GM12874 (cell line): ENCODE measurements at regions not wholly inside any gene's neighbourhood (a gene's known extent, or its start where the extent isn't known, plus 50 kb on each side); places are given as distances from the start of the nearest gene placed in this dataset.

ENCODE experiments used
- TF ChIP-seq, protein P1 (sequence below): IDR thresholded peaks from 2 replicates; pipeline ENCODE4 v1.5.1; 2011; ENCODE audit warnings: low read depth, mild to moderate bottlenecking, control low read depth, low read length, moderate library complexity; ENCODE audit not compliant: insufficient read depth

DNA sequence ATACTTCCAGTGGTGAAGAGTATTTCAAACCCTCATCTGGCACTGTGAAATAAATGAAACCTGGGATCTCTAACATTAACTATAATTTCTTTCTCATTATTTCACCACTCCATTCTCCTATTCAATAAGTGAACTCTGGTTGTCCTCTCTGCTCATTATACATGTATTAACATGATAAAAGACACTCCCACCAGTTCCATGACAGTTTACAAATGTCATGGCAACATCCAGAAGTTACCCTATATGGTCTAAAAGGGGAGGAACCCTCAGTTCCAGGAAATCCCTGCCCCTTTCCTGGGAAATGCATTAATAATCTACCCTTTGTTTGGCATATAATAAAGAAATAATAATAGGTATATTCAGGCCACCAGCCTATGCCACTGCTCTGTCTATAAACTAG lies 62.7 kb upstream of the BRINP3 start:
- TF ChIP-seq, protein P1, sequence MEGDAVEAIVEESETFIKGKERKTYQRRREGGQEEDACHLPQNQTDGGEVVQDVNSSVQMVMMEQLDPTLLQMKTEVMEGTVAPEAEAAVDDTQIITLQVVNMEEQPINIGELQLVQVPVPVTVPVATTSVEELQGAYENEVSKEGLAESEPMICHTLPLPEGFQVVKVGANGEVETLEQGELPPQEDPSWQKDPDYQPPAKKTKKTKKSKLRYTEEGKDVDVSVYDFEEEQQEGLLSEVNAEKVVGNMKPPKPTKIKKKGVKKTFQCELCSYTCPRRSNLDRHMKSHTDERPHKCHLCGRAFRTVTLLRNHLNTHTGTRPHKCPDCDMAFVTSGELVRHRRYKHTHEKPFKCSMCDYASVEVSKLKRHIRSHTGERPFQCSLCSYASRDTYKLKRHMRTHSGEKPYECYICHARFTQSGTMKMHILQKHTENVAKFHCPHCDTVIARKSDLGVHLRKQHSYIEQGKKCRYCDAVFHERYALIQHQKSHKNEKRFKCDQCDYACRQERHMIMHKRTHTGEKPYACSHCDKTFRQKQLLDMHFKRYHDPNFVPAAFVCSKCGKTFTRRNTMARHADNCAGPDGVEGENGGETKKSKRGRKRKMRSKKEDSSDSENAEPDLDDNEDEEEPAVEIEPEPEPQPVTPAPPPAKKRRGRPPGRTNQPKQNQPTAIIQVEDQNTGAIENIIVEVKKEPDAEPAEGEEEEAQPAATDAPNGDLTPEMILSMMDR: no peak

DNA sequence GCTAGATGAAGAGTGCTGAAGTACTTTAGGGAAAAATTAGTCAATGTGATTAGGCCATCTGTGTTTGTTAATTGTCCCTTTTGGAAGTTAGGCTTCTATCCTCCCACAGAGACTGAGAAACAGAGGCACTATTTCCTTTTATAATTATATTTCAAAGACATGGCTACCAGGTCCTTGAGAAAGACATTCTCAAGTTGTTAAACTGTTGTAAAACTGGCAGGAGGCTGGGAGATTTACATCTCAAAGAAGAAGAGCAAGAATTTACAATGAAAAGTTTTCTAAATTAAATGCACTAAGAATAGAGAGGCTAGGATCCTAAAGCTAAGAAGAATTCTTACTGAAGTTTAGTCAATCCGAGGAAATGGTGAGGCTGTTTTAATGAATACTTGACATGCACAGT lies 74.0 kb upstream of the BRINP3 start:
- TF ChIP-seq, protein P1: no peak

DNA sequence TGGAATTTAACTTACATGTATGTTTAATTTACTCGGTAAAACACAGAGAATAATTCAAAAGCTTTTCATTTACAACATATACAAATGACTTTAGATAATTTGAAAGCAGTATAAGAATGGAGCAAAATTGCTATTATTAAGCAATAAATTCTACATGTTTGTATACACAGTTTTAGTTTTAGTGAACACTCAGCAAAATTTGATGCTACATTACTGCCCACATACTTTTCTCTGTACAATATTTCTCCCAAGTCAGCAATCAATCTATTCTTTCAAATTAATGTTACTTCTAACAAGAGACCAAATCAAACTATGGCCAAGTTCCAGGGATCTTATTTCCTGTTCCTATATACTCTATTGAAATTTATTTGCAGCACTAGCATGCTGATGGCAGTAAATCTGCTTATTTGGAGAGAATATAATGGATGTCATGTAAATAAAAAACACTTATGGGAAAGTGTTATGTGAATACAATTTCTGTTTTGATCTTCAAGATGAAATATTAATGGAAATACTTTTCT lies 82.6 kb upstream of the BRINP3 start:
- TF ChIP-seq, protein P1: no peak

DNA sequence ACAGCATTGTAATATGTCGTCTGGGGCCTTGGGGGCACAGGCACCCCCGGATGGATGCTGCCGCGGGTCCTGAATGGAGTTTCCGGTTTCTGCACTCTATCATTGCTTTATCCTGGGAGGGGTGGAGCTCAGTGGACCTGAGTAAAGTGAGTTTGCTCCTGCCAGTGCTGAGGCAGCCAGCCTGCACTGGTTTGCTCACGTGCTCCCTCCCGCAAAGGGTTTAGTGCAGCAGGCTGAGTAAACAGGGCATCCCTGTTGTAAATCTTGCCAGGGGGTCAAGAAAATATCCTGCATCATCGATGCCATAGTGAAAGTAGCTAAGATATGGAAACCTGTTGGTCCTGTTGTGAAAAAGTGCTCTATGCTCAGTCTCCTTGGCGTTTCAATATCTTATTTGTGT lies 85.6 kb upstream of the BRINP3 start:
- TF ChIP-seq, protein P1: no peak

DNA sequence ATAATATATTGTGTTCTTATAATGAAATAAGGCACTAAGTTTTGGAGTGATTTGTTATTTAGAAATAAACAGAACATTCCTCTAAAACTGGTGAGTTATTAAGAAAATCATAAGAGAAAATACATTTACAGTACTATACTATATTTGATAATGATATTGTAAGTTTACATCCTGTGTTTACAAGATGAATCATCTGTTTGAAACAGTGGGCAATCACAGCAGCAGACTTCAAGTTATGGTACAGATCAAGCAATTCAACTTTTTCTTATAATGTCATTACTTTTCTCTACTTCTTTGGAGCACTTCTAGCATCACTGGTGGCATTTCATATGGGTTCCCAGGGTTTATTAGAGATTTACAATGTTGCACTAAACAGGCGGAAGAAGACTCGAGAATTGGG lies 86.5 kb upstream of the BRINP3 start:
- TF ChIP-seq, protein P1: no peak

DNA sequence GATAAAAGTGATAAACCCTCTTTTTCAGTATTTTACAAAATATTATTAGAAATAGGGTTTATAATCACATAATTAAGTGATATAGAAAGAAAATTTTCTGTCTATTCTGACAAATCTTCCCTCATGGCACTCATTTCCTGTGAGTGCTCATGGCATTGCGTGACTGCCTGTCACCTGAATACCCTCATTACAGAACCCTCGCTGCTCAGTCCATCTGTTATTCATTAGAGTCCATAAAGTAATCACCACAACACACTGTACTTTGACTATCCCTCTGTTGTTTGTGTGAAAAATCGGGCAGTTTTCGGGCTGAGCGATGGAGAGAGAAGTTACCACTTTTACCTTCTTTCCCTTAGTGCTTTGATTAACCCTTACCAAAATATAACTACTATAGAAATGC lies 100.4 kb upstream of the BRINP3 start:
- TF ChIP-seq, protein P1: no peak

DNA sequence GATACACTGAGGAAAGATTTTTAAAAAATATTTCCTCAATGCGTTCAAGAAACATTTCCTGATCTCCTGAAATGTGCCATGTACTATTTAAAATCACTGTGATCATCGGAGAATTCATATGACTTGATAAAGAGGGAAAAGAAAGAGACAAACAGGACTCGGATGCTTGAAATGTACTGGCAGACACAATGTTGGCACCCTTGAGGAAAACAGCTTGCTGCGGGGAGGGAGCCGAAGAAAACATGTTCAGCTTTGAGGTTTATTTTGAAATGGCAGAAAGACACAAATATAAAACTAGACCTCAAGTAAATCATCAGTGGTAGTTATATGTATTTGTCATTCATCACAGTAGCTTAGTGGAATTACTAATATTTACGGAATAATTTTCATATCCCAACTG lies 100.9 kb upstream of the BRINP3 start:
- TF ChIP-seq, protein P1: no peak

DNA sequence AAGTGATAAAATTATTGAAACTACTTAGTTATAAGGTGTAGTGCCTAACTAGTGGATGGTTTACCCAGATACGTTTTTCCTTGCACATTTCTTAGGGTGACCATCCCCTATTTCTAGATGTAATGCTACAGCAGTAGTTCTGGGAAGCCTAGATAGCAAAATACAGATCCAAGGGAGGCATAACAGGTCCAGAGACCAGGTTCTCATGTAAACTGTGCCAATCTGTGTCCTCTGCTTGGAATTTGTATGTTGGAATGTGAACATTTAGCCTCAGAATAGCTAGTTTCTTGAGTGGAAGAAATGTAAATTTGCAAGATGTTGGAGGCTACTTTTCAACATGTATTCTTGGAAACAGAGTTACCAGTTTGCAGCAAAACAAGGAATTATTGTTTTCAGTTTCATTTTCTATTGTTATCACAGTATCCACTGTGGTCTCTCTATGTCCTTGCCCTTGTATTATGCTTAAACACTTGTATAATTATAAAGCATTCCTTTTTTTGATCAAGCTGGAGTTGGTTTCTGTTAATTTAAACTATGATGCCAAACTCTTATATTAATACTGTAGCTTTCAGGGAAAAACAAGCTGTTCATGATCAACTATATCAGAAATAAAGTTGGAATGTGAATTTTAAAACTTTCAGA lies 102.0 kb upstream of the BRINP3 start:
- TF ChIP-seq, protein P1: no peak
